HUES6 (cell line): ENCODE measurements at regions not wholly inside any gene's neighbourhood (a gene's known extent, or its start where the extent isn't known, plus 50 kb on each side); places are given as distances from the start of the nearest gene placed in this dataset.

Source experiments
- H3K27ac ChIP-seq: 2 replicates; pipeline ENCODE4 v1.7.0; 2013; ENCODE audit warnings: low read depth, mild to moderate bottlenecking, low read length, inconsistent platforms
- H3K27me3 ChIP-seq: 2 replicates; pipeline ENCODE4 v1.6.1; 2013; ENCODE audit warnings: low read length; ENCODE audit not compliant: control insufficient read depth, insufficient read depth
- H3K36me3 ChIP-seq: 2 replicates; pipeline ENCODE4 v1.6.1; 2013; ENCODE audit warnings: low read length; ENCODE audit not compliant: control insufficient read depth, insufficient read depth
- H3K4me1 ChIP-seq: 2 replicates; pipeline ENCODE4 v1.6.1; 2013; ENCODE audit warnings: low read length; ENCODE audit not compliant: control insufficient read depth, insufficient read depth
- H3K4me3 ChIP-seq: 2 replicates; pipeline ENCODE4 v1.5.1; 2013; ENCODE audit warnings: low read depth, low read length
- H3K9ac ChIP-seq: one replicate; pipeline ENCODE4 v1.6.1; 2013; ENCODE audit warnings: mild to moderate bottlenecking, low read length
- H3K9me3 ChIP-seq: 2 replicates; pipeline ENCODE4 v1.6.1; 2013; ENCODE audit warnings: low read depth, low read length; ENCODE audit not compliant: control insufficient read depth, insufficient read depth

DNA sequence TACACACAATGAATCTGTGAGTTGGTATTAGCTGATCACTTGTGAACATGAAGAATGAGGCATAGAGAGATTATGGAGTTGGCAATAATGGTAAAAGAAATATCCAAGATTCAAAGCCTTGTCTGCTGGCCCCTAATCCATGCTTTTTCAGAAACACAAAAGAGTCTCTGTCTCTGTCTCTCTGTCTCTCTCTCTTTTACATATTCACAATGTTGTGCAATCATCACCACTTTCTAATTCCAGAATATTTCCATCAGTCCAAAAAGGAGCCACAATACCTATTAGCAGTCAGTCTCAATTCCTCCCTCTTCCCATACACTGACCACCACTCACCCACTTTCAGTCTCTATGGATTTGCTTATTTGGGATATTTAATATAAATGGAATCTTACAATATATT is 370.1 kb upstream of the CDH8 start:
- Histone ChIP-seq H3K9ac (no peak overlapping the region), H3K27ac (no peak overlapping the region), H3K4me1 (peaks cover 19% of the 10 kb centered on the region), H3K9me3 (no peaks in the 10 kb centered on the region), H3K27me3 (no peaks in the 10 kb centered on the region), H3K36me3 (no peaks in the 10 kb centered on the region), H3K4me3 (no peak overlapping the region)

DNA sequence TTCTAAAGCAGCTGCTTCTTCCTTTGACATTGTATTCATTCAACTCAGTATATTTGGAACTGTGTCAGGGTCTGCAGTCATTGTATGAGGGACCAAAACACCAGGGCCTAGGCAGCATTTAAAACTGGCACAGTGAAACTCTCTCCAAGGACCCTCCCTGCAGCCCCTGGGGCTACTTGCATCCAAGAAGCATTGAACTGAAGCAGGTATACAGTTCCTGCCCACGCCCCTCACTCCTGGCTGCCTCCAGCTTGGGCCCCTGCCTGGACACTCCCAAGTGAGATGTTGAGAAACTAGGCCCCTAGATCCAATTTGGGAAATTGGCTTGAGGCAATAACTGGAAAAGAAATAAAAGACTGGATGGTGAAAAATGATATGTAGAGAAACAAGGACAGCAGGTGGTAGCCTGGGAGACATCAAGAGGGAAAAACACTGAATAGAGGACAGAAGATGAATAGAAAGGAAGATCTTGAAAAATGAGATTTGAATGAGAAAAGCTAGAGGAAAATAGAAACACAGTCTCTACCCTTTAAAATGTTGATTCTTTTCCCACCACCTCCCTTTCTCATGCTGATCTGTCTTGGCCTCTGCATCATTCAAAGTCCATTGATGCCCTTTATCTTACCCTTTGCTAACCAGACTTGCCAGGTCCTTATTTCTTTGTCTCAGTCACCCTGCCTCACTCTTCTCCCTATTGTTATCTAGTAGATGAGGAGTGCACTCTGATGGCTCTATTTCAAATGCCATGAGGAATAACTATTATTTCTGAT is 368.8 kb upstream of the CDH8 start:
- no peaks in the 10 kb centered on the region for H3K9me3 ChIP-seq
- no peak overlapping the region for H3K9ac ChIP-seq
- no peak overlapping the region for H3K27ac ChIP-seq
- peak overlapping the region; percentile 27; the same call in 1 of the 2 replicates for H3K4me3 ChIP-seq
- H3K4me1 ChIP-seq: peaks cover 19% of the 10 kb centered on the region
- H3K27me3 ChIP-seq: no peaks in the 10 kb centered on the region
- no peaks in the 10 kb centered on the region for H3K36me3 ChIP-seq

DNA sequence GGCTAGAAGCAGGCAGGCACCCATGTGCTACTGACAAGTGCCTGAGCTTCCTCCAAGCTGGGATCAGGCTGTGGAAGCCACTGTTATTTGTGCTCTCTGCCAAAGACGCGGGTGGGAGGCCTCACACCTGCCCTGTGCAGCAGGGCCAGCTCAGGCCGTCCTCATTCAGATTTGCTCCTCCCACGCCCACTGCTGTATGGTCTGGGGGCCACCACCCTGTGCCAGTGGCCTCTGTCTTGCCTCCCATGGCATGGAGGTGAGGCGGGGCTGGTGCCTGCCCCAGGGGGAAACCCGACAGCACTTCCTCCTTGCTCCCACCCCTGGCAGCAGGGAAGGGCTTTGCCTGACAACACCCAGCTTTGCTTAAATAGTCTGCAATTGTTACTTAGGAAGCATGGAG is 356.5 kb upstream of the CDH8 start:
- H3K9ac ChIP-seq: no peak overlapping the region
- no peaks in the 10 kb centered on the region for H3K36me3 ChIP-seq
- H3K9me3 ChIP-seq: no peaks in the 10 kb centered on the region
- no peak overlapping the region for H3K27ac ChIP-seq
- H3K27me3 ChIP-seq: no peaks in the 10 kb centered on the region
- no peaks in the 10 kb centered on the region for H3K4me1 ChIP-seq
- H3K4me3 ChIP-seq: no peak overlapping the region

DNA sequence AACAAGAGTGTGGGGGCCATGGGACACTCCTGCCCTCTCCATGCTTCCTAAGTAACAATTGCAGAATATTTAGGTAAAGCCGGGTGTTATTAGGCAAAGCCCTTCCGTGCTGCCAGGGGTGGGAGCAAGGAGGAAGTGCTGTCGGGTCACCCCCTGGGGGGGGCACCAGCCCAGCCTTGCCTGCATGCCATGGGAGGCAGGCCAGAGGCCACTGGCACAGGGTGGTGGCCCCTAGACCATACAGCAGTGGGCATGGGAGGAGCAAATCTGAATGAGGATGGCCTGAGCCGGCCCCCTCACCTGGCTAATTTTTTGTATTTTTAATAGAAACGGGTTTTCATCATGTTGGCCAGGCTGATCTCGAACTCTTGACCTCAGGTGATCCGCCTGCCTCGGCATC is 355.7 kb upstream of the CDH8 start:
- Histone ChIP-seq H3K27ac (no peak overlapping the region), H3K9me3 (no peaks in the 10 kb centered on the region), H3K27me3 (no peaks in the 10 kb centered on the region), H3K4me1 (no peaks in the 10 kb centered on the region), H3K36me3 (no peaks in the 10 kb centered on the region), H3K4me3 (no peak overlapping the region), H3K9ac (no peak overlapping the region)

DNA sequence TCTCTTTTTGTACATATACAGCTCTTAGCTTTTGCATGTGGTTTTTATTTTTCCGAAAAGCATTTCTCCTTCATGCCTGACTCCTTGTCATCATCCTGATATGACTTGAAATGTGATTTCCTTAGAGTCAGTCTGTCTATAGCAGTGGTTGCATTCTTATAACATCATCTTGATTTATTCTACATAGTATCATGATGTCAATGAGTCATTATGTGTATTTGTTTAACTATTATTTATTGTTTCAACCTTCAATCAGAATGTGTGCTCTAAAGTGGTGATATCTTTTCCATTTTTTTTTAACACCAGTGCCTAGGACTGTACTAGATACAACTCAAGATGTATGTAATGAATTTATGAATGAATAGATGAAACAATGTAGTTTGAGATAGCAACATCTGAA is 354.9 kb upstream of the CDH8 start:
- H3K4me3 ChIP-seq: no peak overlapping the region
- H3K27me3 ChIP-seq: no peaks in the 10 kb centered on the region
- H3K9me3 ChIP-seq: no peaks in the 10 kb centered on the region
- H3K4me1 ChIP-seq: no peaks in the 10 kb centered on the region
- no peaks in the 10 kb centered on the region for H3K36me3 ChIP-seq
- H3K27ac ChIP-seq: no peak overlapping the region
- H3K9ac ChIP-seq: no peak overlapping the region

DNA sequence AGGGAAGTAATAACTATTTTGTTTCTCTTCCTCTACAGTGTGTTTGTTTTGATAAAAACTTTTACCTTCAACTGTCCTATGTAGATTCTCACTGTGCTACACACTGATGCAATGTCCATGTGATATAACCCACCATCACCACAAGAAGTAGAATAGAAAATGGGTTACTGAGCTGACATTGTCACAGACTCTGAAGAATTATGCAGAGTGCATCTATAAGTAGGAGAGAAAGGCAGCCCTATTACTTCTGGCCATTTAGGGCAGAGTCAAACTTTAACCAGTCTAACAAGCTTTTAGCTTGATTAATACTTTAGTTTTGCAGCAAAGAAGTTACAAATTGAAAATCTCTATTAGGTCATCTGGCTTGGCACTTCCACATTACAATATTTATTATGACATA is 354.0 kb upstream of the CDH8 start:
- H3K27ac ChIP-seq: no peak overlapping the region
- H3K36me3 ChIP-seq: no peaks in the 10 kb centered on the region
- no peaks in the 10 kb centered on the region for H3K4me1 ChIP-seq
- no peak overlapping the region for H3K4me3 ChIP-seq
- H3K27me3 ChIP-seq: no peaks in the 10 kb centered on the region
- no peak overlapping the region for H3K9ac ChIP-seq
- H3K9me3 ChIP-seq: no peaks in the 10 kb centered on the region

DNA sequence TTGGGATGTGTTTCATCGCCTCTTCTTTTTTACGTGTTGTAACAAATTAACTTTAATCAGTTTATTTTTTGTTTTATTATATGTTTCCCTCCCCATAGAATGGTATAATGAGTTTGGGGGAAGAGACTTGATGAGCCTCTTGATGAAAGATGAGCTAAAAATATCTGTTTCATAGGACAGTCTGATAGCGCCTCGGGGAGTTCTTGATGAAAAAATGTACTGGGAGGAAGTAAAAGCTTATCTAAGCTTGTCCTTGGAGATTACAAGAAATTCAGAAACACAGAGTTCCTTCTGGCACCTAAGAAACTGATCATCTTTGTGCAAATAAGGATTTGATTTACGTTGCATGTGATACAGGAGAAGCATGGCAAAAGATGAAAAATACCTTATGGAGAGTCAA is 350.2 kb upstream of the CDH8 start:
- H3K9me3 ChIP-seq: no peaks in the 10 kb centered on the region
- no peaks in the 10 kb centered on the region for H3K27me3 ChIP-seq
- H3K4me3 ChIP-seq: no peak overlapping the region
- H3K27ac ChIP-seq: no peak overlapping the region
- H3K4me1 ChIP-seq: no peaks in the 10 kb centered on the region
- H3K36me3 ChIP-seq: no peaks in the 10 kb centered on the region
- H3K9ac ChIP-seq: no peak overlapping the region

DNA sequence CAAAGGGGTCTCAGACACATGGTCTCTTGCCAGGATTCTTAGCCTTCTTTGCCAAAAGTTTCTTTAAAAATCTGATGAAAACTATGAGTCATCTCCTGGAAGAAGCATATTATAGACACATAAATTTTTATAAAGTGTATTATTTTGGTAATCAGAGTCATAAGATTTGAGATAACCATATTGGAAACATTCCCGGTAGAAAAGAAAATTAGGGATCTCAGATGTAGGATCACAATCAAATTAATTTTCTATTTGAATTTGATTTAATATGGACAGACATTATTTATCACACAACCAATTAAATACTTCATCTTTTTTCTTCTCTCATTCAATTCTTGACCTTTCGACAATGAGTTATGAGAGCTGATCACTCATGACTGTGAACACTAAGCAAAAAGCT is 347.7 kb upstream of the CDH8 start:
- Histone ChIP-seq H3K27me3 (no peaks in the 10 kb centered on the region), H3K27ac (no peak overlapping the region), H3K9me3 (no peaks in the 10 kb centered on the region), H3K36me3 (no peaks in the 10 kb centered on the region), H3K4me1 (0 out of 2 replicates have a peak, but pooled peaks cover under 1% of the 10 kb centered on the region), H3K4me3 (no peak overlapping the region), H3K9ac (no peak overlapping the region)

DNA sequence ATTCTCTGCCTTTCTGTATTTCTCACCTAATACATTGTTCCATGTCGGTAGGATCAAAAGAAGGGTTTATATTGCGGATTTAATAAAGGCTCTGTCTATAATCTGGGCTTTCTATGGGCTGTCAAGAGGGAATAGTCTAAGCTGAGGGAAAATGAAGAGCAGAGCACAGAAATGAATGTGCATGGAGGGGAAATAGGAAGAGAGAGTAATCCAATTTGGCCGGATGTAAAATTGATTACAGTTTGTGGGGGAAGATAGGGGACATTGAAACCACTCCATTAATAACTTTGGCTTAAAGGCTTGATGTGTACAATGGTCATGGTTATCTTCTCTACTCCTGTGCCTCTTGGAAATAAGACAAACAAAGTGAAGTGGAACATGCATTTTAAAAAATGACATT is 334.2 kb upstream of the CDH8 start:
- Histone ChIP-seq H3K4me3 (no peak overlapping the region), H3K27ac (no peak overlapping the region), H3K36me3 (no peaks in the 10 kb centered on the region), H3K9me3 (0 out of 2 replicates have a peak, but pooled peaks cover 3% of the 10 kb centered on the region), H3K9ac (no peak overlapping the region), H3K27me3 (no peaks in the 10 kb centered on the region), H3K4me1 (peaks cover 5% of the 10 kb centered on the region; the same call in 1 of the 2 replicates)

DNA sequence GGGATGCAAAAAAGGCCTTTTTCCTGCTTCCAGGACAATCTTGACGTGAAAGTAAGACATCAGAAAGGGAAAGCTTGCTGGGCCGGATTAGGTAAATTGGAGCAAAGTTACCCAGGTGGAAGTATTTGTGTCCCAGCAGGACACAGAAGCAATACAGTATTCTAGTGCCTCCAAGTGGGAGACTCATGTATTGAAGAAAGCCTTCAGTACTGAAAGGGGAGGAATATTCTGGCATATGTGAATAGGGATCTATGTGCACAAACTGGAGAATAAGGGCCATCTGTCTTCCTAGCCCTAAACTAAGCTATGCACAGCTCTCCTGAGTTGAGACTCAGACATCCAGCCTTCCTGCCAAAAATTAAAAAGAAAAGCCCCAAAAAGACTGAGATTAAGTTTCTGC is 327.3 kb upstream of the CDH8 start:
- H3K4me3 ChIP-seq: no peak overlapping the region
- H3K9ac ChIP-seq: no peak overlapping the region
- H3K27ac ChIP-seq: no peak overlapping the region
- H3K27me3 ChIP-seq: no peaks in the 10 kb centered on the region
- no peaks in the 10 kb centered on the region for H3K36me3 ChIP-seq
- no peaks in the 10 kb centered on the region; the same call in 1 of the 2 replicates for H3K4me1 ChIP-seq
- no peaks in the 10 kb centered on the region for H3K9me3 ChIP-seq

DNA sequence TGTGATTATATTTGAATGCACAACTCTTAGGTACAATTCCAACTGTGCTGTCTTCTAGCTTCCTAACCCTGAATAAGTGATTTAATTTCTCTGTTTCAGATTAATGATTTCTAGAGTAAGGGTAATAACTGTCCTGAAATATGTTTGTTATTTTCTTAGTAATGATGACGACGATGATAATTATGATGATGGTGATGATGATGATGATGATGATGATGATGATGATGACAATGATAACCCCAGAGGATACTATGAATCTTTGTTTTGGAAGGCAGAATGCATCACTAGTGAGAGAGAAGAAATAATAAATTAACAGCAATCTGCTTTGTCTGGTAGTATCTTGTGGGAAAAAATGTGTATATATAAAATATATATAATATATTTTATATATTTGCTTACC is 317.1 kb upstream of the CDH8 start:
- Histone ChIP-seq H3K9me3 (no peaks in the 10 kb centered on the region), H3K36me3 (no peaks in the 10 kb centered on the region), H3K9ac (no peak overlapping the region), H3K4me1 (no peaks in the 10 kb centered on the region), H3K4me3 (no peak overlapping the region), H3K27ac (no peak overlapping the region), H3K27me3 (no peaks in the 10 kb centered on the region)
